ENCODE measurements at regions not wholly inside any gene's neighbourhood (a gene's known extent, or its start where the extent isn't known, plus 50 kb on each side); places are given as distances from the start of the nearest gene placed in this dataset.

GRCh38 chr1:96633695-96634094, 87.9 kb upstream of the PTBP2 start:
- TF ChIP-seq CTCF (conservative IDR thresholded peaks at IDR 0.05; ENCODE audit: low read depth, low read length): no peak
- no peak for TF ChIP-seq EZH2 (IDR thresholded peaks at IDR 0.05; ENCODE audit: low read length, unreplicated experiment)
